ENCODE measurements at regions not wholly inside any gene's neighbourhood (a gene's known extent, or its start where the extent isn't known, plus 50 kb on each side); places are given as distances from the start of the nearest gene placed in this dataset.

DNA sequence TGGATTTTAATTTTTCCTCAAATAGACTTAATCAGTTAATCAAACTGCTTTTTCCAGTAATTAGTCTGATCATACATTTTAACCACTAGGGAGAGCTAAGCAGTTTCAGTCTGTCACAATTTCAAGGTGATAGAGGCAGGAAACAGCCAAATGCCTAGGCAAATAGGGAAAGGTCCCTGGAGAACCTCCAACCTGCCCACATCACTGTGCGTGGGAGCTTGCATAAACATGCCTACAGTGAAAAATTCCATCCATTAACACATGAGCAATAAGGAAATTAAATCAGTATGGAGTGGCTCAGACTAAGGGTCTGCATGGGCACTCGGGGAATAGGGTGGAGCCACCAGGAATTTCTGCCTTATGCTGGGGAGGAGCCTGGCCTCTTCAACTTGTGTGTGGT, 74.6 kb downstream of the AASDHPPT start:
- no peak overlapping the region for H3K4me3 ChIP-seq (ENCODE audit: low read depth, low read length)
- DNase-seq (ENCODE audit: low read depth): no peak
- TF ChIP-seq POLR2A (IDR thresholded peaks at IDR 0.05; ENCODE audit: extremely low read depth, insufficient read length): no peak
- TF ChIP-seq, protein P1, sequence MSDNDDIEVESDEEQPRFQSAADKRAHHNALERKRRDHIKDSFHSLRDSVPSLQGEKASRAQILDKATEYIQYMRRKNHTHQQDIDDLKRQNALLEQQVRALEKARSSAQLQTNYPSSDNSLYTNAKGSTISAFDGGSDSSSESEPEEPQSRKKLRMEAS (IDR thresholded peaks at IDR 0.05; ENCODE audit: low read depth, low read length): no peak
- TF ChIP-seq MYC (IDR thresholded peaks at IDR 0.05; ENCODE audit: low read depth, low read length): no peak
- TF ChIP-seq, protein P2, sequence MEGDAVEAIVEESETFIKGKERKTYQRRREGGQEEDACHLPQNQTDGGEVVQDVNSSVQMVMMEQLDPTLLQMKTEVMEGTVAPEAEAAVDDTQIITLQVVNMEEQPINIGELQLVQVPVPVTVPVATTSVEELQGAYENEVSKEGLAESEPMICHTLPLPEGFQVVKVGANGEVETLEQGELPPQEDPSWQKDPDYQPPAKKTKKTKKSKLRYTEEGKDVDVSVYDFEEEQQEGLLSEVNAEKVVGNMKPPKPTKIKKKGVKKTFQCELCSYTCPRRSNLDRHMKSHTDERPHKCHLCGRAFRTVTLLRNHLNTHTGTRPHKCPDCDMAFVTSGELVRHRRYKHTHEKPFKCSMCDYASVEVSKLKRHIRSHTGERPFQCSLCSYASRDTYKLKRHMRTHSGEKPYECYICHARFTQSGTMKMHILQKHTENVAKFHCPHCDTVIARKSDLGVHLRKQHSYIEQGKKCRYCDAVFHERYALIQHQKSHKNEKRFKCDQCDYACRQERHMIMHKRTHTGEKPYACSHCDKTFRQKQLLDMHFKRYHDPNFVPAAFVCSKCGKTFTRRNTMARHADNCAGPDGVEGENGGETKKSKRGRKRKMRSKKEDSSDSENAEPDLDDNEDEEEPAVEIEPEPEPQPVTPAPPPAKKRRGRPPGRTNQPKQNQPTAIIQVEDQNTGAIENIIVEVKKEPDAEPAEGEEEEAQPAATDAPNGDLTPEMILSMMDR (IDR thresholded peaks at IDR 0.05; ENCODE audit: low read depth, low read length): no peak

DNA sequence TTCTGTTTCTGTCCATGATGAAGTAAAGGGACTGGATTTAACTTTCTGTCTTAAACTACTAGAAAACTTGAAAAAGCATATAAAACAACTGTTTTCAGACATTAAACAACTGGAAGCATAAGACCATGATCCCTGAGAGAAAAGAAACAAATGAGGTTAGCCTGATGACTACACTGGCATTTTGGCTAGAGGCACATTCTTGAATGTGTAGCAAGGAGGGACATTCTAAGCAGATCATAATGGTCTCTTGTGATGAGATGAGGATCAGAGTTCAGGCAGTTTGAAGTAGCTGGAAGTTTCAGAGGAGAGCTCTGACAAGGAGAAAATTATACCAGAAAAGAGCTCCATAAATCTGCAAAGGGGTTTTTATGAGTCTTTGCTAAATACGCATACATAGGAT, 75.4 kb downstream of the AASDHPPT start:
- TF ChIP-seq MYC (IDR thresholded peaks at IDR 0.05; ENCODE audit: low read depth, low read length) (no peak), POLR2A (IDR thresholded peaks at IDR 0.05; ENCODE audit: extremely low read depth, insufficient read length) (no peak)
- TF ChIP-seq, protein P1 (IDR thresholded peaks at IDR 0.05; ENCODE audit: low read depth, low read length): no peak
- TF ChIP-seq, protein P2 (IDR thresholded peaks at IDR 0.05; ENCODE audit: low read depth, low read length): no peak
- no peak for DNase-seq (ENCODE audit: low read depth)
- H3K4me3 ChIP-seq (ENCODE audit: low read depth, low read length): no peak overlapping the region

DNA sequence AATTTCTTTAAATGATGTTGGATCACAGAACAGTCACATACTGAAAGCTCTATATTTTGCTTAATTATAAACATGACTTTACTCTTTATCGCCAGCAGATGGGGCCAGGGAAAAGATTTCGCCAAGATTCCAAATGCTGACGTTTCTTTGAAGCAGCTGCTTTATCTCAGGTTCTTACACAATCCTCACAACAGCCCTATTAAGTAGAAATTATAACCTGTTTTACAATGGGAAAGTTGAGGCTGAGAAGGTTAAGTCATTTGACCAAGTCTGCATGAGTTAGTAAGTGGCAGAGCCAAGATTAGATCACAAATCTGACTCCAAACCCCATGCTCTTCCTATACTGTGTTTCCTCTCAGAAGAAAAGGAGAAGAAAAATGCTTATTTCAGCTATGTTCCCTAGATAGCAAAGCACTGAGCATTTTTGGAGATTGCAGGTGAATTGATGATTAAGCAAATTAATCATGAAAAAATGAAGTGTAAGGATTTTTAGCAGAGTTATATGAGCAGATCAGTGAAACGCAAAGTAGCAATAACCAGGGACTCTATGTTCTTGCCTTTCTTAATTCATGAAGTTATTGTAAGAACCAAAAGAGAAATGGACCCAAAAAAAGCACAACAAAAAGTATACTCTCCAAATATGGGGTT, 79.0 kb downstream of the AASDHPPT start:
- peak; percentile 54 for DNase-seq (ENCODE audit: low read depth)
- H3K4me3 ChIP-seq (ENCODE audit: low read depth, low read length): no peak overlapping the region
- TF ChIP-seq, protein P2 (IDR thresholded peaks at IDR 0.05; ENCODE audit: low read depth, low read length): peak; percentile 38
- no peak for TF ChIP-seq POLR2A (IDR thresholded peaks at IDR 0.05; ENCODE audit: extremely low read depth, insufficient read length)

DNA sequence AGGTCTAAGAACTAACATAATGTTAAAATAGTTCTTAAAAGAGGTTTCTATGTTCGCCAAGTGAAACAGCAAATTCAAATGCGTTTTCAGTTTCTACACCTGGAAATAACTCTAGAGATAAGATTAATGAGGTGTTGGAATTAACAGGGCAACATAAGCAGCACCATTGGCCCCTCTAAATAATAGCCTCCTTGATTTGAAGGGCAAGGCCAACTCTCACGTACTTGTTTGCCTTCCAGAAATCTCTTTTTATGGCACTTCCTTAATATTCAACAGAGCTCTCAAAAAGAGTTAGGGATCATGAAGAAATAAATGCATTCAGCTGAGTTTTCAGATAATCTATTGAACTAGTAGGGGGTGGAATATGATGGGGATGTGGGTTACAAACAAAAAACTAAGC, 80.9 kb downstream of the AASDHPPT start:
- H3K4me3 ChIP-seq (ENCODE audit: low read depth, low read length): no peak overlapping the region
- DNase-seq (ENCODE audit: low read depth): no peak
- TF ChIP-seq, protein P1 (IDR thresholded peaks at IDR 0.05; ENCODE audit: low read depth, low read length): no peak
- TF ChIP-seq MYC (IDR thresholded peaks at IDR 0.05; ENCODE audit: low read depth, low read length) (no peak), POLR2A (IDR thresholded peaks at IDR 0.05; ENCODE audit: extremely low read depth, insufficient read length) (no peak)
- TF ChIP-seq, protein P2 (IDR thresholded peaks at IDR 0.05; ENCODE audit: low read depth, low read length): no peak

DNA sequence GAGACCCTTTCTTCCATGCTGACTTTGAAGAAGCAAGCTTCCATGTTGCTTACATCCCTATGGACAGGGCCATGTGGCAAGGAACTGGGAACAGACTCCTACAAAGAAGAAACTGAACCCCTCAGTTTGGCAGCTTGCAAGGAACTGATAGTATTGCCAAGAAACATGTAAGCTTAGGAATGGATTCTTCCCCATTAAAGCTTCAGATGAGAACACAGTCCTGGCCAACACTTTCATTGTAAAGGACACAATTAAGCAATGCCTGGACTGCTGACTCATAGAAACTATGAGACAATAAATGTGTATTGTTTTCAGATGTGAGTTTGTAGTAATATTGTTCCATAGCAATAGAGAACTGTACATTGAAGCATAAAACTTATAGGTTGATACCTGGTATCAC, 82.4 kb downstream of the AASDHPPT start:
- H3K4me3 ChIP-seq (ENCODE audit: low read depth, low read length): no peak overlapping the region
- no peak for DNase-seq (ENCODE audit: low read depth)
- TF ChIP-seq POLR2A (IDR thresholded peaks at IDR 0.05; ENCODE audit: extremely low read depth, insufficient read length) (no peak), MYC (IDR thresholded peaks at IDR 0.05; ENCODE audit: low read depth, low read length) (no peak)
- TF ChIP-seq, protein P2 (IDR thresholded peaks at IDR 0.05; ENCODE audit: low read depth, low read length): no peak
- TF ChIP-seq, protein P1 (IDR thresholded peaks at IDR 0.05; ENCODE audit: low read depth, low read length): no peak

DNA sequence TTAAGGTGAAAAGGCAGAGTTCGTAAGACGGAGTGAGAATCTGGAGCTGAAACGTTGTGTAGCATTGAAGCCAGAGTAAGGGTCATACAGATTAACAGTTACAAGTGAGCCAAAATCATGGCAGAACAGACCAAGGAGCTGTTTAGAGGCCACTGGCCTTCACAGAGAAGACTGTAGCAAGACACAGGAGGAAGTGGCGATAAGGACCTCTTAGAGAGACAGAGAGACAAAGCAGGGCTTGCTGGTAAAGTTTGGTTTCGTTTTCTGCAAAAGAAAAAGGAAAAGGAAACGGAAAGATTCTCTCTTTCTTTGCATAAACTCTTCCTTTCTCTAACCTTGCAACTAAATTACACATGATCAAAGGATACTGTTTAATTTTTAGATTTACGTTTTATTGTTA, 83.0 kb downstream of the AASDHPPT start:
- DNase-seq (ENCODE audit: low read depth): peak; percentile 4
- TF ChIP-seq, protein P2 (IDR thresholded peaks at IDR 0.05; ENCODE audit: low read depth, low read length): no peak
- TF ChIP-seq, protein P1 (IDR thresholded peaks at IDR 0.05; ENCODE audit: low read depth, low read length): no peak
- TF ChIP-seq POLR2A (IDR thresholded peaks at IDR 0.05; ENCODE audit: extremely low read depth, insufficient read length): no peak

More for the DNA sequence above, 83.0 kb downstream of the AASDHPPT start:
- no peak overlapping the region for H3K4me3 ChIP-seq (ENCODE audit: low read depth, low read length)
